ENCODE measurements at regions not wholly inside any gene's neighbourhood (a gene's known extent, or its start where the extent isn't known, plus 50 kb on each side); places are given as distances from the start of the nearest gene placed in this dataset.

- H3K27ac ChIP-seq (ENCODE audit: control insufficient read depth, insufficient read depth, low read length): no peak overlapping the region
- H4K20me1 ChIP-seq (ENCODE audit: control insufficient read depth, extremely low read depth, insufficient read depth, low read length): no peaks in the 10 kb centered on the region
- peaks cover 3% of the 10 kb centered on the region for H3K9me3 ChIP-seq (ENCODE audit: control insufficient read depth, low read depth, low read length)
- no peak overlapping the region for H3K4me2 ChIP-seq (ENCODE audit: control insufficient read depth, extremely low read depth, insufficient read depth, low read depth, low read length)
- no peak for DNase-seq (ENCODE audit: low read depth, low spot score)
- no peak for FAIRE-seq
- H3K9ac ChIP-seq (ENCODE audit: control insufficient read depth, extremely low read depth, insufficient read depth, low read length): no peak overlapping the region
- dilution Hi-C loops (cut with MboI; ENCODE audit: extremely low pct_ligation_motif_present, low sequenced_read_pairs): no loop called here
- H3K79me2 ChIP-seq (ENCODE audit: control insufficient read depth, insufficient read depth, low read length): no peaks in the 10 kb centered on the region
- no peak overlapping the region for H2AFZ ChIP-seq (ENCODE audit: control insufficient read depth, low read length)
- no peaks in the 10 kb centered on the region for H3K4me1 ChIP-seq (ENCODE audit: control insufficient read depth, extremely low read depth, insufficient read depth, low read length)
- H3K36me3 ChIP-seq (ENCODE audit: control insufficient read depth in 2 of 2, extremely low read depth in 1 of 2, insufficient read depth in 2 of 2, low read length in 2 of 2): no peaks in the 10 kb centered on the region
- H3K4me3 ChIP-seq (ENCODE audit: control insufficient read depth in 2 of 3, extremely low read depth in 1 of 3, insufficient read depth in 2 of 3, low read depth in 1 of 3, low read length in 3 of 3): no peak overlapping the region
- H3K9me1 ChIP-seq (ENCODE audit: control insufficient read depth, extremely low read depth, insufficient read depth, low read length): no peaks in the 10 kb centered on the region
- no peaks in the 10 kb centered on the region for H3K27me3 ChIP-seq (ENCODE audit: control insufficient read depth, extremely low read depth, insufficient read depth, low read length)
- TF ChIP-seq CTCF (optimal IDR thresholded peaks at IDR 0.05 in 1 of 3, IDR thresholded peaks at IDR 0.05 in 1 of 3, conservative IDR thresholded peaks at IDR 0.05 in 1 of 3; ENCODE audit: extremely low read depth in 1 of 3, insufficient read depth in 2 of 3, low read length in 3 of 3) (no peak), EZH2 (IDR thresholded peaks at IDR 0.05; ENCODE audit: low read length) (no peak)
Measured at GRCh38 chr16:6104428-6104827, 1006.8 kb upstream of the EEF2KMT start.

GRCh38 chr16:6103561-6103960 is 1006.0 kb upstream of the EEF2KMT start:
- H3K4me1 ChIP-seq (ENCODE audit: control insufficient read depth, extremely low read depth, insufficient read depth, low read length): no peaks in the 10 kb centered on the region
- H3K4me2 ChIP-seq (ENCODE audit: control insufficient read depth, extremely low read depth, insufficient read depth, low read depth, low read length): no peak overlapping the region
- H3K9ac ChIP-seq (ENCODE audit: control insufficient read depth, extremely low read depth, insufficient read depth, low read length): no peak overlapping the region
- H3K9me3 ChIP-seq (ENCODE audit: control insufficient read depth, low read depth, low read length): peaks cover 5% of the 10 kb centered on the region
- TF ChIP-seq EZH2 (IDR thresholded peaks at IDR 0.05; ENCODE audit: low read length): no peak
- no peak for TF ChIP-seq CTCF (optimal IDR thresholded peaks at IDR 0.05 in 1 of 3, IDR thresholded peaks at IDR 0.05 in 1 of 3, conservative IDR thresholded peaks at IDR 0.05 in 1 of 3; ENCODE audit: extremely low read depth in 1 of 3, insufficient read depth in 2 of 3, low read length in 3 of 3)
- H4K20me1 ChIP-seq (ENCODE audit: control insufficient read depth, extremely low read depth, insufficient read depth, low read length): no peaks in the 10 kb centered on the region
- no peaks in the 10 kb centered on the region for H3K27me3 ChIP-seq (ENCODE audit: control insufficient read depth, extremely low read depth, insufficient read depth, low read length)
- DNase-seq (ENCODE audit: low read depth, low spot score): no peak
- H3K36me3 ChIP-seq (ENCODE audit: control insufficient read depth in 2 of 2, extremely low read depth in 1 of 2, insufficient read depth in 2 of 2, low read length in 2 of 2): no peaks in the 10 kb centered on the region
- H3K27ac ChIP-seq (ENCODE audit: control insufficient read depth, insufficient read depth, low read length): no peak overlapping the region
- no peak for FAIRE-seq
- no peak overlapping the region for H3K4me3 ChIP-seq (ENCODE audit: control insufficient read depth in 2 of 3, extremely low read depth in 1 of 3, insufficient read depth in 2 of 3, low read depth in 1 of 3, low read length in 3 of 3)
- dilution Hi-C loops (cut with MboI; ENCODE audit: extremely low pct_ligation_motif_present, low sequenced_read_pairs): no loop called here
- H3K9me1 ChIP-seq (ENCODE audit: control insufficient read depth, extremely low read depth, insufficient read depth, low read length): no peaks in the 10 kb centered on the region
- H3K79me2 ChIP-seq (ENCODE audit: control insufficient read depth, insufficient read depth, low read length): no peaks in the 10 kb centered on the region
- no peak overlapping the region for H2AFZ ChIP-seq (ENCODE audit: control insufficient read depth, low read length)

All from keratinocyte (primary cell).